ENCODE measurements at regions not wholly inside any gene's neighbourhood (a gene's known extent, or its start where the extent isn't known, plus 50 kb on each side); places are given as distances from the start of the nearest gene placed in this dataset.
"Not testable (repeated sequence)": the region's sequence is repeated elsewhere in the genome, so short reads cannot be mapped to it uniquely, and the experiment has no call there.

- no peak for DNase-seq
These were observed 660.9 kb upstream of the LINC00305 start for GRCh38 chr18:64809801-64810200.

GRCh38 chr18:64807560-64807959 lies 658.7 kb upstream of the LINC00305 start:
- DNase-seq: no peak

- no peak for DNase-seq
These were observed 657.8 kb upstream of the LINC00305 start for GRCh38 chr18:64806691-64807090.

GRCh38 chr18:64806232-64806631 lies 657.3 kb upstream of the LINC00305 start:
- no peak for DNase-seq

- no peak for DNase-seq
These were observed 654.6 kb upstream of the LINC00305 start for GRCh38 chr18:64803471-64803870.

GRCh38 chr18:64800151-64800550 lies 651.3 kb upstream of the LINC00305 start:
- no peak for DNase-seq

- no peak for DNase-seq
These were observed 650.5 kb upstream of the LINC00305 start for GRCh38 chr18:64799376-64799775.

GRCh38 chr18:64791236-64791635 lies 642.3 kb upstream of the LINC00305 start:
- DNase-seq: no peak

- no peak for DNase-seq
These were observed 636.8 kb upstream of the LINC00305 start for GRCh38 chr18:64785686-64786085.

- DNase-seq: no peak
These were observed 628.7 kb upstream of the LINC00305 start for GRCh38 chr18:64777556-64777955.

GRCh38 chr18:64765908-64766307 lies 617.0 kb upstream of the LINC00305 start:
- DNase-seq: no peak

GRCh38 chr18:64752707-64753106 lies 603.8 kb upstream of the LINC00305 start:
- DNase-seq: no peak

GRCh38 chr18:64749884-64750283 lies 601.0 kb upstream of the LINC00305 start:
- DNase-seq: no peak

GRCh38 chr18:64747803-64748202 lies 598.9 kb upstream of the LINC00305 start:
- no peak for DNase-seq

- DNase-seq: no peak
These were observed 594.0 kb upstream of the LINC00305 start for GRCh38 chr18:64742898-64743297.

GRCh38 chr18:64734063-64734462 lies 585.2 kb upstream of the LINC00305 start:
- no peak for DNase-seq

GRCh38 chr18:64725657-64726056 lies 576.8 kb upstream of the LINC00305 start:
- not testable (repeated sequence) for DNase-seq

GRCh38 chr18:64720781-64721464 lies 572.0 kb upstream of the LINC00305 start:
- no peak for DNase-seq

- DNase-seq: no peak
These were observed 569.9 kb upstream of the LINC00305 start for GRCh38 chr18:64718808-64719207.

- no peak for DNase-seq
These were observed 568.1 kb upstream of the LINC00305 start for GRCh38 chr18:64717026-64717425.

- DNase-seq: no peak
These were observed 565.2 kb upstream of the LINC00305 start for GRCh38 chr18:64714086-64714485.

- DNase-seq: no peak
These were observed 564.4 kb upstream of the LINC00305 start for GRCh38 chr18:64713284-64713683.

- DNase-seq: no peak
These were observed 563.1 kb upstream of the LINC00305 start for GRCh38 chr18:64712035-64712434.

- no peak for DNase-seq
These were observed 561.4 kb upstream of the LINC00305 start for GRCh38 chr18:64710105-64710861.

GRCh38 chr18:64707052-64707451 lies 558.2 kb upstream of the LINC00305 start:
- no peak for DNase-seq
